ENCODE measurements at regions not wholly inside any gene's neighbourhood (a gene's known extent, or its start where the extent isn't known, plus 50 kb on each side); places are given as distances from the start of the nearest gene placed in this dataset.

DNA sequence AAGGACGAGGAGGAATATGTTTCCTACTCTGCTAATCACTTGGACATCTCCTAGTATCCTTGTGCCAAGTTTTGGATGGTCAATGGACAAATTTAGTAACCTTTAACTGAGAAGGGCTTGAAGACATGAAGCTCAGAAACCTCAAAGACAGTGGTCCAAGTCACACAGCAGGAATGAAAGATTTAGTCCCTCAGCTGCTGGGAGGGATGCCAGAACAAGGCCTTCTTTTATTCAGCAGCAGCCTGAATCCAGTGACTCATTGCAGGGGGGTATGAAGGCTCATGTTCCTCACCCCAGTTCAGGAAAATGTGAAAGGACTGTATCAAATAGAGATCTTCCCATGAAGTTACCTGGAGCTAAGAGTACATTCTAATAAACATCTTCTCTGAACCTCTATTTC, 214.9 kb upstream of the UGT8 start:
- TF ChIP-seq, protein P1, sequence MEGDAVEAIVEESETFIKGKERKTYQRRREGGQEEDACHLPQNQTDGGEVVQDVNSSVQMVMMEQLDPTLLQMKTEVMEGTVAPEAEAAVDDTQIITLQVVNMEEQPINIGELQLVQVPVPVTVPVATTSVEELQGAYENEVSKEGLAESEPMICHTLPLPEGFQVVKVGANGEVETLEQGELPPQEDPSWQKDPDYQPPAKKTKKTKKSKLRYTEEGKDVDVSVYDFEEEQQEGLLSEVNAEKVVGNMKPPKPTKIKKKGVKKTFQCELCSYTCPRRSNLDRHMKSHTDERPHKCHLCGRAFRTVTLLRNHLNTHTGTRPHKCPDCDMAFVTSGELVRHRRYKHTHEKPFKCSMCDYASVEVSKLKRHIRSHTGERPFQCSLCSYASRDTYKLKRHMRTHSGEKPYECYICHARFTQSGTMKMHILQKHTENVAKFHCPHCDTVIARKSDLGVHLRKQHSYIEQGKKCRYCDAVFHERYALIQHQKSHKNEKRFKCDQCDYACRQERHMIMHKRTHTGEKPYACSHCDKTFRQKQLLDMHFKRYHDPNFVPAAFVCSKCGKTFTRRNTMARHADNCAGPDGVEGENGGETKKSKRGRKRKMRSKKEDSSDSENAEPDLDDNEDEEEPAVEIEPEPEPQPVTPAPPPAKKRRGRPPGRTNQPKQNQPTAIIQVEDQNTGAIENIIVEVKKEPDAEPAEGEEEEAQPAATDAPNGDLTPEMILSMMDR (IDR thresholded peaks at IDR 0.05), result no peak
- TF ChIP-seq EP300 (IDR thresholded peaks at IDR 0.05), result no peak

Measured in ovary (tissue), 3 donors.